ENCODE measurements at regions not wholly inside any gene's neighbourhood (a gene's known extent, or its start where the extent isn't known, plus 50 kb on each side); places are given as distances from the start of the nearest gene placed in this dataset.

DNA sequence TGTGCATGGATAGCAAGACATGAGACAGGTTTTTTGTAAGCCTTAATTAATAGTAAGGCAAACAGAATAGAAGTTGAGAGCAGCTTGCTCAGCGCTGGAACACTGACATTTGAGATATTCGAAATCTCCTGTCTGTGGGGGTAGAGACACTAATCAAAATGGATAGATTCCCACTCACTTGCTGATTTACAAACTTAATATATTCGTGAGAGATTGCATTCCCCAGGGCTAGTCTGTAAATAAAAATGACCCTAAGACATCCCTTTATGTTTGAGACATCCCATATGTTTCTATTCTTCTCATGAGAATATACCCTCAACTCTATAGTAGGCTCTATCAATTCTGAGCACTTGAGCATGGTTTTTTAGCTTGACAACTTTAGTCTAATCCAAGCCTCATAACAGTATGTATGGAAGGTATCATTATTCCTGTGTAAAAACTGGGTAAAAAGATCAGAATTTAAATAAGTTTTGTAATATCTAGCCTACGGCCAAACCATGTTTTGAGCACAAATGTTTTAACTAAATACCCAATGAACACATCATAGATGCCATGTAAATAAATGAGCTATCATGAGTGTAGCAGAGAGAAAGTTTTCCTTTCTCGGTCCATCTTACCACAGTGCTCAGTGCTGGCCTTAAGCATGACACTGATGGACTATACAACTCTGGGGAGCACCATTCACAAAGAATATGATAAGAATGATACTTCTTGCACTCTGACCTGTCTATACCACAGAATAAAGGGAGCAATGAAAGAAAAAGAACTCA, 609.2 kb downstream of the PSAT1 start:
- TF ChIP-seq, protein P1, sequence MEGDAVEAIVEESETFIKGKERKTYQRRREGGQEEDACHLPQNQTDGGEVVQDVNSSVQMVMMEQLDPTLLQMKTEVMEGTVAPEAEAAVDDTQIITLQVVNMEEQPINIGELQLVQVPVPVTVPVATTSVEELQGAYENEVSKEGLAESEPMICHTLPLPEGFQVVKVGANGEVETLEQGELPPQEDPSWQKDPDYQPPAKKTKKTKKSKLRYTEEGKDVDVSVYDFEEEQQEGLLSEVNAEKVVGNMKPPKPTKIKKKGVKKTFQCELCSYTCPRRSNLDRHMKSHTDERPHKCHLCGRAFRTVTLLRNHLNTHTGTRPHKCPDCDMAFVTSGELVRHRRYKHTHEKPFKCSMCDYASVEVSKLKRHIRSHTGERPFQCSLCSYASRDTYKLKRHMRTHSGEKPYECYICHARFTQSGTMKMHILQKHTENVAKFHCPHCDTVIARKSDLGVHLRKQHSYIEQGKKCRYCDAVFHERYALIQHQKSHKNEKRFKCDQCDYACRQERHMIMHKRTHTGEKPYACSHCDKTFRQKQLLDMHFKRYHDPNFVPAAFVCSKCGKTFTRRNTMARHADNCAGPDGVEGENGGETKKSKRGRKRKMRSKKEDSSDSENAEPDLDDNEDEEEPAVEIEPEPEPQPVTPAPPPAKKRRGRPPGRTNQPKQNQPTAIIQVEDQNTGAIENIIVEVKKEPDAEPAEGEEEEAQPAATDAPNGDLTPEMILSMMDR (IDR thresholded peaks at IDR 0.05) = no peak
- TF ChIP-seq POLR2A (IDR thresholded peaks at IDR 0.05) = no peak

Measured in ovary (tissue), 3 donors.